PC-3 (cell line): ENCODE measurements at regions not wholly inside any gene's neighbourhood (a gene's known extent, or its start where the extent isn't known, plus 50 kb on each side); places are given as distances from the start of the nearest gene placed in this dataset.

ENCODE experiments used
- EZH2 ChIP-seq: fragments of 300-600 bp; sonication (generic); IDR thresholded peaks from one replicate; pipeline ENCODE4 v1.6.1; 2017; ENCODE audit warnings: antibody characterized with exemption, mild to moderate bottlenecking, low read length; ENCODE audit not compliant: unreplicated experiment
- EZH2phosphoT487 ChIP-seq: fragments of 300-600 bp; sonication (generic); IDR thresholded peaks from 2 replicates; pipeline ENCODE4 v1.6.1; 2018; ENCODE audit warnings: mild to moderate bottlenecking, antibody characterized with exemption, low read length, borderline replicate concordance
- TF ChIP-seq, protein P1 (sequence below): fragments of 300-600 bp; sonication (generic); conservative IDR thresholded peaks from 2 replicates; pipeline ENCODE4 v1.5.1; 2017; ENCODE audit warnings: antibody characterized with exemption, low read depth, mild to moderate bottlenecking, low read length

- TF ChIP-seq, protein P1, sequence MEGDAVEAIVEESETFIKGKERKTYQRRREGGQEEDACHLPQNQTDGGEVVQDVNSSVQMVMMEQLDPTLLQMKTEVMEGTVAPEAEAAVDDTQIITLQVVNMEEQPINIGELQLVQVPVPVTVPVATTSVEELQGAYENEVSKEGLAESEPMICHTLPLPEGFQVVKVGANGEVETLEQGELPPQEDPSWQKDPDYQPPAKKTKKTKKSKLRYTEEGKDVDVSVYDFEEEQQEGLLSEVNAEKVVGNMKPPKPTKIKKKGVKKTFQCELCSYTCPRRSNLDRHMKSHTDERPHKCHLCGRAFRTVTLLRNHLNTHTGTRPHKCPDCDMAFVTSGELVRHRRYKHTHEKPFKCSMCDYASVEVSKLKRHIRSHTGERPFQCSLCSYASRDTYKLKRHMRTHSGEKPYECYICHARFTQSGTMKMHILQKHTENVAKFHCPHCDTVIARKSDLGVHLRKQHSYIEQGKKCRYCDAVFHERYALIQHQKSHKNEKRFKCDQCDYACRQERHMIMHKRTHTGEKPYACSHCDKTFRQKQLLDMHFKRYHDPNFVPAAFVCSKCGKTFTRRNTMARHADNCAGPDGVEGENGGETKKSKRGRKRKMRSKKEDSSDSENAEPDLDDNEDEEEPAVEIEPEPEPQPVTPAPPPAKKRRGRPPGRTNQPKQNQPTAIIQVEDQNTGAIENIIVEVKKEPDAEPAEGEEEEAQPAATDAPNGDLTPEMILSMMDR = no peak; the same call in 1 of the 2 replicates
- TF ChIP-seq EZH2 = no peak
- no peak for TF ChIP-seq EZH2phosphoT487
Observed at GRCh38 chr1:104878203-104878909, 1128.7 kb downstream of the AMY1C start.
